Adipocyte (in vitro differentiated cells): ENCODE measurements at regions not wholly inside any gene's neighbourhood (a gene's known extent, or its start where the extent isn't known, plus 50 kb on each side); places are given as distances from the start of the nearest gene placed in this dataset.

Experiments used
- DNase-seq: peaks from one replicate; pipeline ENCODE4 v3.0.0-alpha.2; 2015; ENCODE audit warnings: low read depth
- H3K27me3 ChIP-seq: replicated peaks from 2 replicates; pipeline ENCODE4 v1.7.0; 2013; ENCODE audit warnings: mild to moderate bottlenecking, low read length, moderate library complexity; ENCODE audit not compliant: control insufficient read depth, insufficient read depth
- H3K36me3 ChIP-seq: 2 replicates; pipeline ENCODE4 v1.7.0; 2013; ENCODE audit warnings: low read length, mild to moderate bottlenecking, moderate library complexity; ENCODE audit not compliant: control insufficient read depth, insufficient read depth, severe bottlenecking
- H3K4me1 ChIP-seq: 2 replicates; pipeline ENCODE4 v1.7.0; 2013; ENCODE audit warnings: mild to moderate bottlenecking, low read length, moderate library complexity; ENCODE audit not compliant: control insufficient read depth, insufficient read depth
- H3K4me3 ChIP-seq: 2 replicates; pipeline ENCODE4 v1.7.0; 2013; ENCODE audit warnings: mild to moderate bottlenecking, low read length, moderate library complexity
- H3K9ac ChIP-seq: 2 replicates; pipeline ENCODE4 v1.7.0; 2013; ENCODE audit warnings: mild to moderate bottlenecking, low read length, moderate library complexity
- H3K9me3 ChIP-seq: 2 replicates; pipeline ENCODE4 v1.7.0; 2013; ENCODE audit warnings: mild to moderate bottlenecking, low read length, moderate library complexity; ENCODE audit not compliant: control insufficient read depth

DNA sequence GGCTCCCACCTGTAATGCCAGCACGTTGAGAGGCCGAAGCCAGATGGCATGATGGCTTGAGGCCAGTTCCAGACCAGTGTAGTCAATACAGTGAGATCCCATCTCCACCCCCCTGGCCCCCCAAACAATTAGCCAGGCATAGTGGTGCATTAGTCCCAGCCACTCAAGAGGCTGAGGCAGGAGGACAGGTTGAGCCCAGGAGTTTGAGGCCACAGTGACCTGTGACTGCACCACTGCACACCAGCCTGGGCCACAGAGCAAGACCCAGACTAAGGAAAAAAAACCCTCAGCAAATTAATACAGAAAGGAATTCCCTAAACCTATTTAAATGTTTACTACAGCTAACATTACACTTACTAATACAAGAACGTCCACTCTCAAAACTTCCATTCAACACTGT lies 424.6 kb downstream of the SHQ1 start:
- DNase-seq: no peak
- Histone ChIP-seq H3K4me1 (peaks cover 4% of the 10 kb centered on the region), H3K9ac (no peak overlapping the region), H3K36me3 (no peaks in the 10 kb centered on the region), H3K4me3 (no peak overlapping the region), H3K9me3 (peaks cover 9% of the 10 kb centered on the region), H3K27me3 (no peaks in the 10 kb centered on the region)

DNA sequence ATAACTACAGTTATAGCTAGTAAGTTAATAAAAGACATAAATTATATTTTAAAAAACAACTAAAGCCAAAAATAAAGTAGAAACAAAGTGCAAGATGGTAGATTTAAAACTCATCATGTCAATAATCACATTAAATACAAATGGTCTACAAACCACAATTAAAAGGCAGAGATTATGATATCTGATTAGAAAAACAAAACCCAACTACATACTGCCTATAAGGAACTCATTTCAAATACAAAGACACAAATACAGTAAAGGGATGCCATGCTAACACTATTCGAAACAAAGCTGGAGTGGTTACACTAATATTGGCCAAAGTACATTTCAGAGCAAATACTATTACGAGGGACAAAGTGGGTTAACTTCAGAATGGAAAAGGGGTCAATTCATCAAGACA lies 426.5 kb downstream of the SHQ1 start:
- Histone ChIP-seq H3K9ac (no peak overlapping the region), H3K4me1 (peaks cover 8% of the 10 kb centered on the region), H3K27me3 (no peaks in the 10 kb centered on the region), H3K36me3 (no peaks in the 10 kb centered on the region), H3K4me3 (no peak overlapping the region), H3K9me3 (peaks cover 9% of the 10 kb centered on the region)
- DNase-seq: no peak

DNA sequence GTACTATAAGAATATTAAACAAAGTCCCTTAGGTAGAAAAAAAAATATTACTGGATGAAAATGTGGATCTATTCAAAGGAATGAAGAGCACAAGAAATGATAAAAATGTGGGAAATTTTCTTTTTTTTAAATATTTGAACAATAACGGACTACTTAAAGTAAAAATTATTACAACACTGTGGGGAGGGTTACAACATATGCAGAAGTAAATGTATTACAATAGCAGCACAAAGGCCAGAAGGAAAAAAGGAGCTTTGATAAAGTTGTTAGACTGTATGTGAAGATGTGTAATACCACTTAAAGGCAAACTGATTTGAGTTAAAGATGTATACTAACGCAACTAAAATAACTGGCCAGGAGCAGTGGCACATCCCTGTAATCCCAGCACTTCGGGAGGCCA lies 427.1 kb downstream of the SHQ1 start:
- no peaks in the 10 kb centered on the region for H3K27me3 ChIP-seq
- H3K4me1 ChIP-seq: peaks cover 8% of the 10 kb centered on the region
- H3K9ac ChIP-seq: no peak overlapping the region
- DNase-seq: no peak
- H3K9me3 ChIP-seq: peaks cover 9% of the 10 kb centered on the region
- H3K36me3 ChIP-seq: no peaks in the 10 kb centered on the region
- H3K4me3 ChIP-seq: no peak overlapping the region

DNA sequence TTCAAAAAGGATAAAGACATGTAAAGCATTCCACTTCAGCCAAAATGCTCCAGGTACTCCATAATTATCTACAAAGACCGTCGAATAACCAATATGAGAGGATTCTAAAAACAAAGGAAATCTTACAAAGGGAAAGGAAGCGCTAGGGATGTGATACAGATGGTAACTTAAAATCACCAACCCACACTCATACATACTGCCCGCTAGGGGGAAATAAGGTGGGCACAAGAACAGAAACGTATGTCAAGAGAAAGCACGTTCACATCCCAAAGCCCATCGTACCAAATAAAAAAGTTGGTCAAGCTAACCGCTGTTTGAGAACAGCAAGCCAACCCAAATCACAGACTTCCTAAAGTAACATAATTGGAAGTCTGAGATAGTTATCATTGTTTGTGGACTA lies 429.4 kb downstream of the SHQ1 start:
- Histone ChIP-seq H3K36me3 (no peaks in the 10 kb centered on the region), H3K27me3 (no peaks in the 10 kb centered on the region), H3K9ac (no peak overlapping the region), H3K9me3 (peaks cover 9% of the 10 kb centered on the region), H3K4me1 (peaks cover 16% of the 10 kb centered on the region), H3K4me3 (no peak overlapping the region)
- DNase-seq: no peak

DNA sequence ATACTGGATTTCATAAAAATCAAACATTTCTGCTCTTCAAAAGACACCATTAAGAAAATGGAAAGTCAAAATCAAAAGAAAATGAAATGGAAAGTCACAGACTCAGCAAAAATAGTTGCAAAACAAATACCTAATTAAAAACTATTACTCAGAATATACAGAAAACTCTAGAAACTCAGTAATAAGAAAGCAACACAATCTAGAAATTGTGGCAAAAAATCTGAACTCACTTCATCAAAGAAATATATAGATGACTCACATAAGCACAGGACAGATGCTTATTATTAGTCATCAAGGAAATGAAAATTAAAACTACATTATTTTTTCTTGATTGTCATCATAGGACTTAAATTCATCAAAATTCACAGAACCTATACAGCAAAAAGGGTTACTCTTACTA lies 430.0 kb downstream of the SHQ1 start:
- peaks cover 20% of the 10 kb centered on the region for H3K4me1 ChIP-seq
- H3K9ac ChIP-seq: no peak overlapping the region
- no peaks in the 10 kb centered on the region for H3K27me3 ChIP-seq
- H3K9me3 ChIP-seq: peaks cover 9% of the 10 kb centered on the region
- no peak for DNase-seq
- no peaks in the 10 kb centered on the region for H3K36me3 ChIP-seq
- H3K4me3 ChIP-seq: no peak overlapping the region

DNA sequence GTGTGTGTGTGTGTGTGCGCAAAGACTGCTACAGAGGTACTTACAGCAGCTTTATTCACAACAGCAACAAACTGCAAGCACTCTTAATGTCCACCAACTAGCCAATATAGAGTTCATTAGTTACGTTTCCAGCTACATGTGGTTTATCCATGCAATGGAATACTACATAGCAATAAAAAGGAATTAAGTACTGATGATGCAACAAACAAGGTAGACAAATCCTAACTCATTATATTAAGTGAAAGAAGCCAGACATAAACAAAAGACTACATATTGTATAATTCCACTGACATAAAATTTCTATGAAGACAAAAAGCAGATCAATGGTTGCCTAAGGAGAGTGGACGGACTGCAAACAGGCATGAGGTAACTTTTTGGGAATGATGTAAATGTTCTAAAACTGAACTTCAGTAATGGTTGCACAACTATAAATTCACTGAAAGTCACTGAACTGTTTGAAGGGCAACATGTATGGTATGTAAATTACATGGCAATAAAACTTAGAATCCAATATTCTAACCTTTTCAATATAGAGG lies 433.7 kb downstream of the SHQ1 start:
- Histone ChIP-seq H3K27me3 (no peaks in the 10 kb centered on the region), H3K4me3 (no peak overlapping the region), H3K9ac (no peak overlapping the region), H3K36me3 (no peaks in the 10 kb centered on the region), H3K4me1 (peaks cover 45% of the 10 kb centered on the region), H3K9me3 (no peaks in the 10 kb centered on the region)
- peak; percentile 71 for DNase-seq

DNA sequence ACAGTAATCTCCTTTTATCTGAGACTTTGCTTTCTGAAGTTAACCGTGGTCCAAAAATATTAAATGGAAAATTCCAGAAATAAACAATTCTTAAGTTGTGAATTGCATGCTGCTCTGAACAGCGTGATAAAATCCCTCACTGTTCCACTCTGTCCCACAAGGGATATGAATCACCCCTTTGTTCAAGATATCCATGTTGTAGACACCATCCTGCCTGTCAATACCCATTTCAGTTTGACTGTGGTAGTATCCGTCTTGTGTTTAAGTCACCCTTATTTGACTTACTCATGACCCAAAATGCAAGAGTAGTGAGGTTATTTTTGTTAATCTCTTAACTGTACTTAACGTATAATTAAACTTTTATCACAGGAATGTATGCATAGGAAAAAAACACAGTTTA lies 435.0 kb downstream of the SHQ1 start:
- no peak overlapping the region for H3K9ac ChIP-seq
- no peak for DNase-seq
- H3K27me3 ChIP-seq: no peaks in the 10 kb centered on the region
- H3K4me1 ChIP-seq: peaks cover 45% of the 10 kb centered on the region
- no peaks in the 10 kb centered on the region for H3K36me3 ChIP-seq
- no peak overlapping the region for H3K4me3 ChIP-seq
- H3K9me3 ChIP-seq: no peaks in the 10 kb centered on the region

DNA sequence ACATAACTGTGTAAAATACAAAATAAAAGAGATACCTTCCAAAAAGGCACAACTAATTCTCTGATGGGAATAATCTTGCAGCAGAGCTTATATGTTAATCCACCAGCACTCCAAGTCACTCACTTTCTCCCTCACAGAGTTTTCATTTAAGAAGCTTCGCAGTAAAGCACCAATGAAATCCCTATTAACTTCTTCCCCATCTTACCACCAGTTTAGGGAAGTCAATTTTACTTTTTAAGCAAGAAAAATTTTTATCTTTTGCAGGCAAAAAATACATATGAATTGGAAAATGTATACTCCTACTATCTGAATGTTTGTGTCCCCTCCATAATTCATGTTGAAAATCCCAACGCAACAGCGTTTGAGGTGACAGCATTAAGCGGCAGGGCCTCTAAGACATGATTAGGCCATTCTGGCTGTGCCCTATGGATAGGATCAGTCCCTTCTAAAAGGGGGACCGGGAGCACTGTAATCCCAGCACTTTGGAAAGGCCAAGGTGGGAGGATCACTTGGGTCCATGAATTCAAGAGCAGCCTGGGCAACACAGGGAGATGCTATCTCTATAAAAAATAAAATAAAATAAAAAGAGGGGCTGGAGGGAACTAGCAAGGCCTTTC lies 435.8 kb downstream of the SHQ1 start:
- Histone ChIP-seq H3K27me3 (no peaks in the 10 kb centered on the region), H3K9me3 (no peaks in the 10 kb centered on the region), H3K4me3 (no peak overlapping the region), H3K36me3 (no peaks in the 10 kb centered on the region), H3K9ac (no peak overlapping the region), H3K4me1 (peaks cover 41% of the 10 kb centered on the region)
- DNase-seq: no peak

DNA sequence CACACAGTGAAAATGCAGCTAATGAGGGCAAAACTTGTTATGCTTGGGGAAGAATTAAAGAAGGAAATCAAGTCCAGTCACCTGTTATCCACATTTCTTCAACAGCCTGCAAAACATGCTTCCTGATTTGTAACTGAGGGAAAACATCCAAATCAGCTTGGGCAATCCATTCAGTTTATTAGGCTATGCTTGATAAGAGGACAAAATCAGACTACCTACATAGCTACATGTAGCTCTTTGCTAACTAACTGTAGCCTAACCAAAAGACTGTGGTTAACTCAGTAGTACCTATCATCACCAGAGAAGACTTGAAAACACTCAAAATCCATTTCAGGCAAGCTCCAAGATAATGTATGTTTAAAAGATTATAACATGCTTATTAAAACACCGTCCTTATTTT lies 436.4 kb downstream of the SHQ1 start:
- peaks cover 41% of the 10 kb centered on the region for H3K4me1 ChIP-seq
- H3K9me3 ChIP-seq: no peaks in the 10 kb centered on the region
- DNase-seq: no peak
- H3K4me3 ChIP-seq: no peak overlapping the region
- no peaks in the 10 kb centered on the region for H3K36me3 ChIP-seq
- H3K27me3 ChIP-seq: no peaks in the 10 kb centered on the region
- no peak overlapping the region for H3K9ac ChIP-seq

DNA sequence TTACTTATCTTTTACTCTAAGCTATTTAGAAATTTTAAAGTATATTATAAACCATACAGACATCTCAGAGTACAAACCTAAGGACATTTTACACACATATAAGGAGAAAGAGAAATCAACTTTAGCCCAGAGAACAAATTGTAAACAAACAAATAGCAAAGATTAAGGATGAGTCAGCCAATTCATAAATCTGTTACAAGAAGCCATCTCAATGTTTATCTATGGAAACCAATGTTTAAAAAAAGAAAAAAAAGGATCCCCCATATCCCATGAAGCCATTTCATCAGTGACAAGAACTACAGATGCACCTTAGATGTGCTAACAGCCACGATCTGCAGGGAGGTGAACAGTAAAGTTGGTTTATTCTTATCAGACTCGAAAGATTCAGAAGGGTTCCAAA lies 437.1 kb downstream of the SHQ1 start:
- no peaks in the 10 kb centered on the region for H3K36me3 ChIP-seq
- H3K27me3 ChIP-seq: no peaks in the 10 kb centered on the region
- no peak overlapping the region for H3K4me3 ChIP-seq
- no peak overlapping the region for H3K9ac ChIP-seq
- H3K9me3 ChIP-seq: no peaks in the 10 kb centered on the region
- DNase-seq: peak; percentile 18
- peaks cover 41% of the 10 kb centered on the region for H3K4me1 ChIP-seq

DNA sequence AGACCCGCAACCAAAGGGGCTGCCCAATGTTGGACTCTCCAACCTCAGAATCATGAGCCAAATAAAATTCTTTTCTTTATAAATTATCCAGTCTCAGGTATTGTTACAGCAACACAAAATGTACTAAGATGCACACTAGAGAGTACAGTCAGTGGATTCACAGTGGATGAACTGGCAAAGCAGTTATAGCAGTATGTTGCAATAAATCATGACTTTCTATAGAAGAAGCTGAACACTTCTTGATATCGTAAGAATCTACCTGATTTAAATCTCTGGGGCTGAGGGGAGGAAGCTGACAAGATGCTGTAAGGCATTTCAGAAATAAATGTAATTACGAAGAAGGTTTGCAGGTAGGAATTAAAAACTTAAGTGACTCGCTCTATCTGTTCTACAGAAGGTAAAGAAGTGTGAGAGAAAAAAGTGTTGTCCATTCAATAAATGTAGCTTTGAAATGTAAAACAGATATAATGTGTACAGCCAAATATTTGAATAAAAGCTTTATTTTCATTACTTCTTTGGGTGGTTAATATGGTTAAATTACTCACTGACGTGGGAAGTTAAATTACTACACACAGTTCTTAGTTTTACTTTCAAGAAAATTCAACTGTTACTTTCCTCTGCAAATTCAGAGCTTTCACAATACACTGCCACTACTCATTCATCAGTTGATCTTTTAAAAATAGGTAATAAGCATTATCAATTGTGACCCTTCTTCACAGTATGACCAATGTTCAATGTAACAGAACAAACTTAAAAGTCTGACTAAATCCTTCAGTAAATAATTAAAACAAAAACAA lies 439.1 kb downstream of the SHQ1 start:
- no peaks in the 10 kb centered on the region for H3K9me3 ChIP-seq
- no peaks in the 10 kb centered on the region for H3K36me3 ChIP-seq
- no peak overlapping the region for H3K9ac ChIP-seq
- no peak overlapping the region for H3K4me3 ChIP-seq
- no peak for DNase-seq
- peaks cover 35% of the 10 kb centered on the region for H3K4me1 ChIP-seq
- no peaks in the 10 kb centered on the region for H3K27me3 ChIP-seq
